HCT116 (cell line): ENCODE measurements at regions not wholly inside any gene's neighbourhood (a gene's known extent, or its start where the extent isn't known, plus 50 kb on each side); places are given as distances from the start of the nearest gene placed in this dataset.

Source experiments
- EGR1 ChIP-seq: IDR thresholded peaks from 2 replicates; pipeline ENCODE4 v1.6.1; 2012; ENCODE audit warnings: low read depth
- TF ChIP-seq, protein P1 (sequence below), 3 experiments: fragments of 200-600 bp in 1 of 3; sonication (generic) in 1 of 3; IDR thresholded peaks in 2 of 3; conservative IDR thresholded peaks in 1 of 3; 2 replicates each; pipeline ENCODE4 v1.5.1; 2012 to 2017; ENCODE audit warnings: low read depth in 2 of 3, low read length in 2 of 3, antibody characterized with exemption in 1 of 3, borderline replicate concordance in 1 of 3, control low read depth in 1 of 3, mild to moderate bottlenecking in 1 of 3, mixed read lengths in 1 of 3, mixed run types in 1 of 3, moderate library complexity in 1 of 3; ENCODE audit not compliant: insufficient read depth in 1 of 3
- TF ChIP-seq, protein P2 (sequence below): IDR thresholded peaks from 2 replicates; pipeline ENCODE4 v1.6.1; 2012
- TF ChIP-seq, protein P3 (sequence below): IDR thresholded peaks from 2 replicates; pipeline ENCODE4 v1.6.1; 2011; ENCODE audit warnings: mild to moderate bottlenecking, low read length, moderate library complexity; ENCODE audit not compliant: insufficient replicate concordance; ENCODE audit errors: extremely low read depth

DNA sequence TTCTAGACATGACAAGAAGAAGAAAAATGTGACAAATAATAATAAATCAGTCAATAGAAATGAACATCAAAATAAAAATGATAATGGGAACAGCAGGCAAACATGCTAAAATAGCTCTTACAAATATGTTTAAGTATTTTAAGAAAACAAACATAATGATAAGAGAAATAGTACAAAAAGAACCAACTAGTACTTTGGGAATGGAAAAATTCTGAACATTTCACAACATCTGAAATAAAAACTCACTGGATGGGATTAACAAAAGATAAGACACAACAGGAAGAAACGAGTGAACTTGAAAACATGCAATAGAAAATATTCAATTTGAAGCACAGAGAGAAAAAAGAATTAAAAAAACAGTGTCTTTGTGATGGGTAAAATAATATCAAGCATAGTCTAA lies 115.2 kb upstream of the TSPAN2 start:
- TF ChIP-seq, protein P1, sequence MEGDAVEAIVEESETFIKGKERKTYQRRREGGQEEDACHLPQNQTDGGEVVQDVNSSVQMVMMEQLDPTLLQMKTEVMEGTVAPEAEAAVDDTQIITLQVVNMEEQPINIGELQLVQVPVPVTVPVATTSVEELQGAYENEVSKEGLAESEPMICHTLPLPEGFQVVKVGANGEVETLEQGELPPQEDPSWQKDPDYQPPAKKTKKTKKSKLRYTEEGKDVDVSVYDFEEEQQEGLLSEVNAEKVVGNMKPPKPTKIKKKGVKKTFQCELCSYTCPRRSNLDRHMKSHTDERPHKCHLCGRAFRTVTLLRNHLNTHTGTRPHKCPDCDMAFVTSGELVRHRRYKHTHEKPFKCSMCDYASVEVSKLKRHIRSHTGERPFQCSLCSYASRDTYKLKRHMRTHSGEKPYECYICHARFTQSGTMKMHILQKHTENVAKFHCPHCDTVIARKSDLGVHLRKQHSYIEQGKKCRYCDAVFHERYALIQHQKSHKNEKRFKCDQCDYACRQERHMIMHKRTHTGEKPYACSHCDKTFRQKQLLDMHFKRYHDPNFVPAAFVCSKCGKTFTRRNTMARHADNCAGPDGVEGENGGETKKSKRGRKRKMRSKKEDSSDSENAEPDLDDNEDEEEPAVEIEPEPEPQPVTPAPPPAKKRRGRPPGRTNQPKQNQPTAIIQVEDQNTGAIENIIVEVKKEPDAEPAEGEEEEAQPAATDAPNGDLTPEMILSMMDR (IDR thresholded peaks at IDR 0.05 in 2 of 3, conservative IDR thresholded peaks at IDR 0.05 in 1 of 3; ENCODE audit: borderline replicate concordance in 1 of 3, insufficient read depth in 1 of 3, low read depth in 2 of 3, low read length in 2 of 3) = no peak
- TF ChIP-seq, protein P2, sequence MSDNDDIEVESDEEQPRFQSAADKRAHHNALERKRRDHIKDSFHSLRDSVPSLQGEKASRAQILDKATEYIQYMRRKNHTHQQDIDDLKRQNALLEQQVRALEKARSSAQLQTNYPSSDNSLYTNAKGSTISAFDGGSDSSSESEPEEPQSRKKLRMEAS = no peak
- TF ChIP-seq, protein P3, sequence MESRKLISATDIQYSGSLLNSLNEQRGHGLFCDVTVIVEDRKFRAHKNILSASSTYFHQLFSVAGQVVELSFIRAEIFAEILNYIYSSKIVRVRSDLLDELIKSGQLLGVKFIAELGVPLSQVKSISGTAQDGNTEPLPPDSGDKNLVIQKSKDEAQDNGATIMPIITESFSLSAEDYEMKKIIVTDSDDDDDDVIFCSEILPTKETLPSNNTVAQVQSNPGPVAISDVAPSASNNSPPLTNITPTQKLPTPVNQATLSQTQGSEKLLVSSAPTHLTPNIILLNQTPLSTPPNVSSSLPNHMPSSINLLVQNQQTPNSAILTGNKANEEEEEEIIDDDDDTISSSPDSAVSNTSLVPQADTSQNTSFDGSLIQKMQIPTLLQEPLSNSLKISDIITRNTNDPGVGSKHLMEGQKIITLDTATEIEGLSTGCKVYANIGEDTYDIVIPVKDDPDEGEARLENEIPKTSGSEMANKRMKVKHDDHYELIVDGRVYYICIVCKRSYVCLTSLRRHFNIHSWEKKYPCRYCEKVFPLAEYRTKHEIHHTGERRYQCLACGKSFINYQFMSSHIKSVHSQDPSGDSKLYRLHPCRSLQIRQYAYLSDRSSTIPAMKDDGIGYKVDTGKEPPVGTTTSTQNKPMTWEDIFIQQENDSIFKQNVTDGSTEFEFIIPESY = no peak
- TF ChIP-seq EGR1 = no peak
